Brain microvascular endothelial cell (primary cell): ENCODE measurements at regions not wholly inside any gene's neighbourhood (a gene's known extent, or its start where the extent isn't known, plus 50 kb on each side); places are given as distances from the start of the nearest gene placed in this dataset.

Experiments used
- DNase-seq: peaks from one replicate; pipeline ENCODE4 v3.0.0-alpha.2; 2020
- H3K27ac ChIP-seq: fragments of 250-450 bp; sonication (Bioruptor Pico); 2 replicates; pipeline ENCODE4 v1.5.1; 2020; ENCODE audit warnings: mild to moderate bottlenecking, moderate library complexity
- H3K27me3 ChIP-seq: fragments of 250-450 bp; sonication (Bioruptor Pico); replicated peaks from 2 replicates; pipeline ENCODE4 v1.5.1; 2020; ENCODE audit warnings: mild to moderate bottlenecking
- H3K36me3 ChIP-seq: fragments of 250-450 bp; sonication (Bioruptor Pico); replicated peaks from 2 replicates; pipeline ENCODE4 v1.5.1; 2020; ENCODE audit warnings: mild to moderate bottlenecking
- H3K4me3 ChIP-seq: 2 replicates; pipeline ENCODE4 v1.5.1; 2011; ENCODE audit warnings: low read depth, mild to moderate bottlenecking, control low read depth, low read length, moderate library complexity
- in situ Hi-C: cut with HindIII; loops from 2 replicates; pipeline ENCODE4 v1.10.0; 2017; ENCODE audit warnings: low sequenced_read_pairs, low pct_ligation_motif_present
- TF ChIP-seq, protein P1 (sequence below): IDR thresholded peaks from 2 replicates; pipeline ENCODE4 v1.5.1; 2011; ENCODE audit warnings: low read depth, mild to moderate bottlenecking, moderate library complexity, low read length, control low read depth, inconsistent platforms; ENCODE audit errors: missing control alignments

DNA sequence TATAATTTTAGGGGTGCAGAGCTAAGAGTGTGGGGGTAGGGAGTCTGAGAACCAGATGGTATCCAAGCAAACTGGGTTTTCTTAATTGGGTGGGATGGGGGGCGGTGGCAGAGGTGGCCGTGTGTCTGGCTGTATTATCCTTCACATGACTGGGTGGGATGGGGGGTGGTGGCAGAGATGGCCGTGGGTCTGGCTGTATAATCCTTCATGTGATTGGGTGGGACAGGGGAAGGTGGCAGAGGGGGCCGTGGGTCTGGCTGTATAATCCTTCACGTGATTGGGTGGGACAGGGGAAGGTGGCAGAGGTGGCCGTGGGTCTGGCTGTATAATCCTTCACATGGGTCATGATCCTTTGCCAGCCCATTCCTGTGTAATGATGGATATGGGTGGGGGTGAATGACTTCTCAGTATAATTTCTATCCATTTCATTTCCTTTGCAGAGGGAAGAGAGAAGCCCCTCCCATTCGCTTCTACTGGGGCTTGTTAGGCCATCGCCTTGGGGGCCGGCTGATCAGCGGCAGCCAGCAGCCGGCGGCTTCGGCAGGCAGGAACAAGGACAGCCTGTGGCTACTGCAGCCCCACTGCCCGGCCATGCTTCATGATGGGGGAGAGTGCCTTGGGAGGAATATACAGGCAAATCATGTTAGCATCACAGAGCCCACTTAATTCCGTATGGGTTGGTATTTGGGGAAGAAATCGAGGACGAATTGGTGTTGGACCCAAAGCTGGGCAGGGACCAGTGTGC, 179.6 kb upstream of the MKI67 start:
- Histone ChIP-seq H3K27ac (no peak overlapping the region), H3K27me3 (no peaks in the 10 kb centered on the region), H3K4me3 (no peak overlapping the region), H3K36me3 (no peaks in the 10 kb centered on the region)
- in situ Hi-C loops = no loop called here
- TF ChIP-seq, protein P1, sequence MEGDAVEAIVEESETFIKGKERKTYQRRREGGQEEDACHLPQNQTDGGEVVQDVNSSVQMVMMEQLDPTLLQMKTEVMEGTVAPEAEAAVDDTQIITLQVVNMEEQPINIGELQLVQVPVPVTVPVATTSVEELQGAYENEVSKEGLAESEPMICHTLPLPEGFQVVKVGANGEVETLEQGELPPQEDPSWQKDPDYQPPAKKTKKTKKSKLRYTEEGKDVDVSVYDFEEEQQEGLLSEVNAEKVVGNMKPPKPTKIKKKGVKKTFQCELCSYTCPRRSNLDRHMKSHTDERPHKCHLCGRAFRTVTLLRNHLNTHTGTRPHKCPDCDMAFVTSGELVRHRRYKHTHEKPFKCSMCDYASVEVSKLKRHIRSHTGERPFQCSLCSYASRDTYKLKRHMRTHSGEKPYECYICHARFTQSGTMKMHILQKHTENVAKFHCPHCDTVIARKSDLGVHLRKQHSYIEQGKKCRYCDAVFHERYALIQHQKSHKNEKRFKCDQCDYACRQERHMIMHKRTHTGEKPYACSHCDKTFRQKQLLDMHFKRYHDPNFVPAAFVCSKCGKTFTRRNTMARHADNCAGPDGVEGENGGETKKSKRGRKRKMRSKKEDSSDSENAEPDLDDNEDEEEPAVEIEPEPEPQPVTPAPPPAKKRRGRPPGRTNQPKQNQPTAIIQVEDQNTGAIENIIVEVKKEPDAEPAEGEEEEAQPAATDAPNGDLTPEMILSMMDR = no peak
- DNase-seq = no peak

DNA sequence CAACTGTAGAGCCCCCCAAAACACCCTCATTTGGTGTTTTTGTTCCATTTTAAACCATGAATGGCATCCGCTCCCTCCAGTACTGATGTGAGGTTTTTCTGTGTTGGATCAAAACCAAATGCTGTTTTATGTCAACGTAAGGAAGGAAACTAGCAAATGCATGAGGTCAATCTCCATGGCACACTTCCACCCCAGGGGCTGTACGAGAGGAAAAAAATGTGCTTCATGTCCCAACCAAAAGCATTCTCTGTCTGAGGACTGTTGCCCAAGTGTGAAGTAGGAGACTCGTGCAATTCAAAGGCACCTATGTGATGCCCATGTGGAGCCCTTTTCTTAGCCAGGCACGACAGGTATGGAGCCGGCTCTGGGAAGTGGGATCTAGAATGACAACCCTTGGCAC, 180.3 kb upstream of the MKI67 start:
- TF ChIP-seq, protein P1 = no peak
- Histone ChIP-seq H3K27ac (no peak overlapping the region), H3K27me3 (no peaks in the 10 kb centered on the region), H3K4me3 (no peak overlapping the region), H3K36me3 (no peaks in the 10 kb centered on the region)
- no peak for DNase-seq
- in situ Hi-C loops = no loop called here

DNA sequence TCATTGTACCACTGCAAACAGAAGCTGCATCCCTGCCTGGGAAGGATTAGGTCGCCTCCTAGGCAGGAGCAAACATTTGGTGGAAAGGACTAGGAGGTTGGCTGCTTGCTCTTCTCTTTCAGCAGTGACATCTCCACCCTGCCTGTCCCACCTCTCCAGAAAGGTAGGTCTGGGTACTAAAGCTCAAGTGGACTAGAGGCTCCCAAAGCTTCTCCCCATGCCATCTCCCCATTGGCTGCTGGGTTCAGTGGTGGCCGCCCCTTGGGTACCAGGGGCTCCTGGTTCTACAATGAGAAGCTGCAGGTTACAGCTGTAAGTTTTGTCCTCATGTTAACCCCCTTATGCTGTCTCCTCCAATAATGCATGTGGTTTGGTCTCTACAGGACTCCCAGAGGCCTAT, 180.7 kb upstream of the MKI67 start:
- TF ChIP-seq, protein P1 = no peak
- no peak overlapping the region for H3K4me3 ChIP-seq
- in situ Hi-C loops = no loop called here
- no peak overlapping the region for H3K27ac ChIP-seq
- H3K27me3 ChIP-seq = no peaks in the 10 kb centered on the region
- H3K36me3 ChIP-seq = no peaks in the 10 kb centered on the region
- no peak for DNase-seq

DNA sequence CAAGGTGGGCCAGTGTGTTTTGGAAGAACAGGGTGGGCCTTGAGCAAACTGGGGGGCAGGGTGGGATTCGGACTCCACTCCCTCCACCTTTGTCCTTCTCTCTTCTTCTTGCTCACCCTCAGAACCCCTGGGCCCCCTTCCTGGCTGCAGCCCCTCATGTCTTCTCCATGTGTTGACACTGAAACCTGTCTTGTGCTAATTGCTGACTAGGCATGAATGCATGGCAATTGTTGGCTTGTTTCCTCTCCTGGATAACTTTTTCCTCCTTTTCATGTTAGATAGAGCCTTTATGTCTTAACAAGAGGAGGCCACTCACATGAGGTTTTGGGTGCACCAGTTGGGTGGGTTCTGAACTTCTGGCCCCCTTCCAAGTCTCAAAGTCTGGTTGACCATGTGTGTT, 181.6 kb upstream of the MKI67 start:
- Histone ChIP-seq H3K27ac (no peak overlapping the region), H3K4me3 (no peak overlapping the region), H3K27me3 (no peaks in the 10 kb centered on the region), H3K36me3 (no peaks in the 10 kb centered on the region)
- in situ Hi-C loops = no loop called here
- no peak for DNase-seq
- TF ChIP-seq, protein P1 = no peak

DNA sequence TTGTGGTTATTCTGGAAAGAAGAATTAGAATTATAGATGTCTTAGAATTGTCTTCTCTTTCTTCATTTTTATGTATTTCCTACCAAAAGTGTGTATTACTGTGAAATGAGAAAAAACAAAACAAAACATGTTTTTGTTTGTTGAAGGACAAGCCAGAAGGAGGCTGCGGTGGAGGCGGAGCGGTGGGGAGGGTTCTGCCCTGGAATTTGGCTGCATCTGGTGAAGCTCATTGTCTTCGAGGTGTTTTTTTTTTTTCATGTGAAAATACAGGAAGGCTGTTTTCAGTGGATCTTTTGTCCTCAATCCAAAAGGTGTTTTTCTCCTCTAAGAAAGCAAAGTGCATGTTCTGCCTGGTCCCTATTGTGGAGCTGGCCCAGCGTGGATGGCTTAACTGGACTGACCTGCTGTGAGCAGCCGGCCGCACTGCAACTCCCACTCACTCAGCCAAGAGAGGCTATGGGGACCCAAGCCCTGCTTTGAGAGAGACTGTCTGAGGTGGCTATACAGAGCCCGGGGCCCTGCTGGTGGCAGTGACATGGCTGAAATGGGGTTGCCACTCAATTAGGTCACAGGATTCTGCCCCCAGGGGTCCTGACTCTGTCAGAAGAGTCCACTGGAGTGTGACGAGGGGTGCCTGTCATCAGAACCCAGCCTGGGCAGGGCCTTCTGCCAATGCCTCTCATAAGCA, 184.9 kb upstream of the MKI67 start:
- no peaks in the 10 kb centered on the region for H3K36me3 ChIP-seq
- in situ Hi-C loops = no loop called here
- H3K27me3 ChIP-seq = no peaks in the 10 kb centered on the region
- H3K4me3 ChIP-seq = no peak overlapping the region
- no peak for DNase-seq
- TF ChIP-seq, protein P1 = no peak
- H3K27ac ChIP-seq = no peak overlapping the region
